ENCODE measurements at regions not wholly inside any gene's neighbourhood (a gene's known extent, or its start where the extent isn't known, plus 50 kb on each side); places are given as distances from the start of the nearest gene placed in this dataset.

GRCh38 chr9:86685556-86685955 is 261.8 kb downstream of the GAS1 start:
- no peak for TF ChIP-seq CTCF (IDR thresholded peaks at IDR 0.05)
- no peak for TF ChIP-seq EZH2 (IDR thresholded peaks at IDR 0.05; ENCODE audit: borderline replicate concordance, insufficient read depth, low read depth, low read length, poor library complexity, severe bottlenecking)
